ENCODE measurements at regions not wholly inside any gene's neighbourhood (a gene's known extent, or its start where the extent isn't known, plus 50 kb on each side); places are given as distances from the start of the nearest gene placed in this dataset.
"Not testable (repeated sequence)": the region's sequence is repeated elsewhere in the genome, so short reads cannot be mapped to it uniquely, and the experiment has no call there.

- no TSS peak for BruUV-seq (replicated peaks)
- peaks cover 30% of the 10 kb centered on the region for H3K9me3 Mint-ChIP-seq (ENCODE audit: unreplicated experiment)
- CTCF ChIA-PET = no interaction called here
- H3K4me1 Mint-ChIP-seq (ENCODE audit: insufficient read depth, unreplicated experiment) = no peaks in the 10 kb centered on the region
- no peak for DNase-seq (ENCODE audit: unreplicated experiment)
- POLR2A ChIA-PET = interaction anchor here (0.6 kb wide), 1 partner anchor 17 kb away, joined by 3 read pairs; no protein-coding TSS in a partner anchor
- intact Hi-C loops (cut with micrococcal nuclease) = no loop called here
- no peak overlapping the region for H3K4me3 Mint-ChIP-seq (ENCODE audit: unreplicated experiment)
- no peaks in the 10 kb centered on the region for H3K27me3 Mint-ChIP-seq (ENCODE audit: insufficient read depth, unreplicated experiment)
- no peak for TF ChIP-seq CTCF (IDR thresholded peaks at IDR 0.05; ENCODE audit: unreplicated experiment)
- H3K27ac Mint-ChIP-seq (ENCODE audit: low read depth, unreplicated experiment) = no peak overlapping the region
- no peaks in the 10 kb centered on the region for H3K36me3 Mint-ChIP-seq (ENCODE audit: insufficient read depth, unreplicated experiment)
These were observed 684.7 kb downstream of the METTL15 start for GRCh38 chr11:28792856-28793255.

GRCh38 chr11:28787897-28788296, 679.7 kb downstream of the METTL15 start:
- BruUV-seq (replicated peaks); H3K27me3 Mint-ChIP-seq (ENCODE audit: insufficient read depth, unreplicated experiment); H3K4me3 Mint-ChIP-seq (ENCODE audit: unreplicated experiment); POLR2A ChIA-PET; CTCF ChIA-PET; intact Hi-C loops (cut with micrococcal nuclease); H3K36me3 Mint-ChIP-seq (ENCODE audit: insufficient read depth, unreplicated experiment); H3K27ac Mint-ChIP-seq (ENCODE audit: low read depth, unreplicated experiment); H3K4me1 Mint-ChIP-seq (ENCODE audit: insufficient read depth, unreplicated experiment); DNase-seq (ENCODE audit: unreplicated experiment): not testable (repeated sequence)
- peaks cover 24% of the 10 kb centered on the region for H3K9me3 Mint-ChIP-seq (ENCODE audit: unreplicated experiment)

- Mint-ChIP-seq H3K36me3 (ENCODE audit: insufficient read depth, unreplicated experiment) (no peaks in the 10 kb centered on the region), H3K4me3 (ENCODE audit: unreplicated experiment) (no peak overlapping the region), H3K4me1 (ENCODE audit: insufficient read depth, unreplicated experiment) (no peaks in the 10 kb centered on the region), H3K9me3 (ENCODE audit: unreplicated experiment) (no peaks in the 10 kb centered on the region), H3K27me3 (ENCODE audit: insufficient read depth, unreplicated experiment) (no peaks in the 10 kb centered on the region), H3K27ac (ENCODE audit: low read depth, unreplicated experiment) (no peak overlapping the region)
- no peak for DNase-seq (ENCODE audit: unreplicated experiment)
- ChIA-PET CTCF (no interaction called here), POLR2A (no interaction called here)
- TF ChIP-seq CTCF (IDR thresholded peaks at IDR 0.05; ENCODE audit: unreplicated experiment) = no peak
- BruUV-seq (replicated peaks) = no TSS peak
- intact Hi-C loops (cut with micrococcal nuclease) = no loop called here
These were observed 668.9 kb downstream of the METTL15 start for GRCh38 chr11:28777126-28777525.

GRCh38 chr11:28773606-28774005, 665.4 kb downstream of the METTL15 start:
- intact Hi-C loops (cut with micrococcal nuclease) = no loop called here

More at GRCh38 chr11:28773606-28774005, 665.4 kb downstream of the METTL15 start:
- Mint-ChIP-seq H3K36me3 (ENCODE audit: insufficient read depth, unreplicated experiment) (no peaks in the 10 kb centered on the region), H3K27me3 (ENCODE audit: insufficient read depth, unreplicated experiment) (no peaks in the 10 kb centered on the region), H3K4me1 (ENCODE audit: insufficient read depth, unreplicated experiment) (no peaks in the 10 kb centered on the region), H3K9me3 (ENCODE audit: unreplicated experiment) (peaks cover 16% of the 10 kb centered on the region), H3K4me3 (ENCODE audit: unreplicated experiment) (no peak overlapping the region), H3K27ac (ENCODE audit: low read depth, unreplicated experiment) (no peak overlapping the region)
- POLR2A ChIA-PET = no interaction called here
- CTCF ChIA-PET = interaction anchor here (0.7 to 1.3 kb wide), 2 partner anchors 11 to 38 kb away, joined by 3 read pairs; no protein-coding TSS in a partner anchor
- TF ChIP-seq CTCF (IDR thresholded peaks at IDR 0.05; ENCODE audit: unreplicated experiment) = no peak
- BruUV-seq (replicated peaks) = no TSS peak
- no peak for DNase-seq (ENCODE audit: unreplicated experiment)
